HEK293 (cell line): ENCODE measurements at regions not wholly inside any gene's neighbourhood (a gene's known extent, or its start where the extent isn't known, plus 50 kb on each side); places are given as distances from the start of the nearest gene placed in this dataset.
A peak's percentile ranks its signal among the peaks of the same experiment; 100 is the strongest.

Source experiments
- CTCF ChIA-PET: fragments of 350-600 bp; formaldehyde crosslinking; extraction: SDS; loops from one replicate; lab custom pipeline; 2021; ENCODE audit warnings: antibody characterized with exemption; lab: Yijun Ruan, JAX
- POLR2A ChIA-PET: fragments of 300-600 bp; formaldehyde crosslinking; extraction: SDS; loops from one replicate; lab custom pipeline; 2020; ENCODE audit warnings: antibody characterized with exemption, inconsistent platforms; lab: Yijun Ruan, JAX
- H3K27ac ChIP-seq: fragments of 200-500 bp; sonication (Bioruptor generic); 2 replicates; pipeline ENCODE4 v1.5.1; 2014; ENCODE audit warnings: low read depth, low read length, control low read depth, inconsistent platforms; ENCODE audit errors: extremely low read depth
- H3K36me3 ChIP-seq, 2 experiments: fragments of 200-500 bp in 1 of 2; sonication (Bioruptor generic) in 1 of 2; 1 replicate in 1 of 2; 2 replicates in 1 of 2; pipeline ENCODE4 v1.5.1; 2014 to 2017; ENCODE audit warnings: inconsistent platforms in 2 of 2, low read length in 2 of 2; ENCODE audit not compliant: control insufficient read depth in 2 of 2, insufficient read depth in 1 of 2
- H3K4me1 ChIP-seq: fragments of 200-500 bp; sonication (Bioruptor generic); 2 replicates; pipeline ENCODE4 v1.5.1; 2014; ENCODE audit warnings: mild to moderate bottlenecking, low read length, inconsistent platforms; ENCODE audit not compliant: control insufficient read depth, insufficient read depth
- H3K4me3 ChIP-seq: 2 replicates; pipeline ENCODE4 v1.5.1; 2011; ENCODE audit warnings: low read depth, mild to moderate bottlenecking, control low read depth, low read length, moderate library complexity
- H3K9me3 ChIP-seq: fragments of 200-500 bp; sonication (Bioruptor generic); 2 replicates; pipeline ENCODE4 v1.5.1; 2014; ENCODE audit warnings: low read depth, low read length, inconsistent platforms; ENCODE audit not compliant: control insufficient read depth, insufficient read depth
- BCL11B ChIP-seq: fragments of 450-650 bp; formaldehyde crosslinking; IDR thresholded peaks from 2 replicates; pipeline ENCODE4 v1.5.1; 2016; ENCODE audit warnings: low read depth, missing biosample characterization, missing genetic modification characterization
- GFI1B ChIP-seq: fragments of 450-650 bp; formaldehyde crosslinking; IDR thresholded peaks from 2 replicates; pipeline ENCODE4 v1.5.1; 2016; ENCODE audit warnings: missing biosample characterization, missing genetic modification characterization
- MZF1 ChIP-seq: fragments of 450-650 bp; formaldehyde crosslinking; IDR thresholded peaks from 2 replicates; pipeline ENCODE4 v1.5.1; 2017; ENCODE audit warnings: missing biosample characterization, missing genetic modification characterization, borderline replicate concordance
- SP7 ChIP-seq: fragments of 450-650 bp; formaldehyde crosslinking; IDR thresholded peaks from 2 replicates; pipeline ENCODE4 v1.5.1; 2016; ENCODE audit warnings: missing biosample characterization, missing genetic modification characterization
- WT1 ChIP-seq: fragments of 450-650 bp; formaldehyde crosslinking; IDR thresholded peaks from 2 replicates; pipeline ENCODE4 v1.5.1; 2016; ENCODE audit warnings: missing biosample characterization, missing genetic modification characterization
- ZBTB17 ChIP-seq: fragments of 450-650 bp; formaldehyde crosslinking; IDR thresholded peaks from 2 replicates; pipeline ENCODE4 v1.5.1; 2016; ENCODE audit warnings: missing biosample characterization, missing genetic modification characterization
- ZEB2 ChIP-seq: fragments of 450-650 bp; formaldehyde crosslinking; IDR thresholded peaks from 2 replicates; pipeline ENCODE4 v1.5.1; 2016; ENCODE audit warnings: missing biosample characterization, missing genetic modification characterization
- ZFP3 ChIP-seq: fragments of 450-650 bp; formaldehyde crosslinking; IDR thresholded peaks from 2 replicates; pipeline ENCODE4 v1.5.1; 2016; ENCODE audit warnings: low read depth, missing biosample characterization, missing genetic modification characterization
- ZIC2 ChIP-seq: fragments of 450-650 bp; formaldehyde crosslinking; IDR thresholded peaks from 2 replicates; pipeline ENCODE4 v1.5.1; 2016; ENCODE audit warnings: missing biosample characterization, missing genetic modification characterization
- ZNF121 ChIP-seq: fragments of 450-650 bp; formaldehyde crosslinking; IDR thresholded peaks from 2 replicates; pipeline ENCODE4 v1.5.1; 2016; ENCODE audit warnings: missing biosample characterization, missing genetic modification characterization
- ZNF138 ChIP-seq: fragments of 450-650 bp; formaldehyde crosslinking; IDR thresholded peaks from 2 replicates; pipeline ENCODE4 v1.5.1; 2016; ENCODE audit warnings: missing biosample characterization, missing genetic modification characterization, borderline replicate concordance
- ZNF184 ChIP-seq: fragments of 450-650 bp; IDR thresholded peaks from 2 replicates; pipeline ENCODE4 v1.5.1; 2018; ENCODE audit warnings: missing biosample characterization, mild to moderate bottlenecking, missing genetic modification characterization
- ZNF510 ChIP-seq: fragments of 450-650 bp; formaldehyde crosslinking; IDR thresholded peaks from 2 replicates; pipeline ENCODE4 v1.5.1; 2018; ENCODE audit warnings: mild to moderate bottlenecking, missing genetic modification characterization, missing biosample characterization; ENCODE audit not compliant: insufficient replicate concordance
- ZNF561 ChIP-seq: fragments of 450-650 bp; IDR thresholded peaks from 2 replicates; pipeline ENCODE4 v1.5.1; 2018; ENCODE audit warnings: missing biosample characterization, missing genetic modification characterization, borderline replicate concordance
- ZNF600 ChIP-seq: fragments of 450-650 bp; formaldehyde crosslinking; IDR thresholded peaks from 2 replicates; pipeline ENCODE4 v1.5.1; 2016; ENCODE audit warnings: missing biosample characterization, missing genetic modification characterization
- ZNF610 ChIP-seq: fragments of 450-650 bp; formaldehyde crosslinking; IDR thresholded peaks from 2 replicates; pipeline ENCODE4 v1.5.1; 2016; ENCODE audit warnings: missing biosample characterization, missing genetic modification characterization, borderline replicate concordance
- ZNF670 ChIP-seq: fragments of 450-650 bp; formaldehyde crosslinking; IDR thresholded peaks from 2 replicates; pipeline ENCODE4 v1.5.1; 2016; ENCODE audit warnings: missing biosample characterization, missing genetic modification characterization, low read depth
- ZNF776 ChIP-seq: fragments of 450-650 bp; formaldehyde crosslinking; IDR thresholded peaks from 2 replicates; pipeline ENCODE4 v1.5.0; 2017; ENCODE audit warnings: missing biosample characterization, missing genetic modification characterization, borderline replicate concordance
- ZNF792 ChIP-seq: fragments of 450-650 bp; formaldehyde crosslinking; IDR thresholded peaks from 2 replicates; pipeline ENCODE4 v1.5.1; 2016; ENCODE audit warnings: missing biosample characterization, missing genetic modification characterization
- ZNF837 ChIP-seq: fragments of 450-650 bp; formaldehyde crosslinking; IDR thresholded peaks from 2 replicates; pipeline ENCODE4 v1.5.1; 2016; ENCODE audit warnings: missing biosample characterization, missing genetic modification characterization
- ZSCAN23 ChIP-seq: fragments of 450-650 bp; formaldehyde crosslinking; IDR thresholded peaks from 2 replicates; pipeline ENCODE4 v1.5.1; 2016; ENCODE audit warnings: missing biosample characterization, missing genetic modification characterization
- TF ChIP-seq, protein P1 (sequence below): fragments of 450-650 bp; IDR thresholded peaks from 2 replicates; pipeline ENCODE4 v1.5.1; 2018; ENCODE audit warnings: missing biosample characterization, mild to moderate bottlenecking, missing genetic modification characterization
- TF ChIP-seq, protein P2 (sequence below): fragments of 450-650 bp; formaldehyde crosslinking; IDR thresholded peaks from 2 replicates; pipeline ENCODE4 v1.5.1; 2016; ENCODE audit warnings: missing biosample characterization, missing genetic modification characterization
- TF ChIP-seq, protein P3 (sequence below): fragments of 450-650 bp; formaldehyde crosslinking; IDR thresholded peaks from 2 replicates; pipeline ENCODE4 v1.5.1; 2016; ENCODE audit warnings: missing biosample characterization, missing genetic modification characterization
- TF ChIP-seq, protein P4 (sequence below): fragments of 450-650 bp; formaldehyde crosslinking; IDR thresholded peaks from 2 replicates; pipeline ENCODE4 v1.5.1; 2017; ENCODE audit warnings: missing biosample characterization, missing genetic modification characterization

DNA sequence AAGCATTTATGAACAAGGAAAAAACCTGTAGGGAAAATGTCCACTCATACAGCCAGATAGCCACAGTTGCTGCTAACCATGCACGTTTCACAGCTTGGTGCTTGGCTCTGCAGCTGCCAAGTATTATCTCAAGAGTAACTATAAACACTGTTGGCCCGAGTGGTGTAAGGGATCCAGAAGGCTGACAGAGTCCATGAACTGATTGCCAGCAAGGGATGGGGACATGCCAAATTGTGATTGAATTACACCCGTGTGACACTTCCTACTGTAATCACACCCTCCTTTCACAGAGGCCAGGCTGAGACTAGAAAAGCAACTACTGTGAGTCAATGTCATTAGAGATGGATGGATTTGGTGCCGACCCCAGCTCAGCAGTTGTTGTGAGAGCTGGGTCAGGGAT lies 223.9 kb upstream of the ANKRD50 start (continued):
- no peak for TF ChIP-seq ZIC2
- no peak for TF ChIP-seq ZNF184 (tag by site-specific recombination)
- TF ChIP-seq ZNF561 = no peak
- TF ChIP-seq ZNF600 (tag by site-specific recombination) = no peak
- TF ChIP-seq GFI1B (tag by site-specific recombination) = no peak
- TF ChIP-seq, protein P1, sequence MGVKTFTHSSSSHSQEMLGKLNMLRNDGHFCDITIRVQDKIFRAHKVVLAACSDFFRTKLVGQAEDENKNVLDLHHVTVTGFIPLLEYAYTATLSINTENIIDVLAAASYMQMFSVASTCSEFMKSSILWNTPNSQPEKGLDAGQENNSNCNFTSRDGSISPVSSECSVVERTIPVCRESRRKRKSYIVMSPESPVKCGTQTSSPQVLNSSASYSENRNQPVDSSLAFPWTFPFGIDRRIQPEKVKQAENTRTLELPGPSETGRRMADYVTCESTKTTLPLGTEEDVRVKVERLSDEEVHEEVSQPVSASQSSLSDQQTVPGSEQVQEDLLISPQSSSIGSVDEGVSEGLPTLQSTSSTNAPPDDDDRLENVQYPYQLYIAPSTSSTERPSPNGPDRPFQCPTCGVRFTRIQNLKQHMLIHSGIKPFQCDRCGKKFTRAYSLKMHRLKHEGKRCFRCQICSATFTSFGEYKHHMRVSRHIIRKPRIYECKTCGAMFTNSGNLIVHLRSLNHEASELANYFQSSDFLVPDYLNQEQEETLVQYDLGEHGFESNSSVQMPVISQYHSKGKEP (tag by site-specific recombination) = peak; percentile 83
- TF ChIP-seq ZNF792 (tag by site-specific recombination) = no peak
- TF ChIP-seq, protein P2, sequence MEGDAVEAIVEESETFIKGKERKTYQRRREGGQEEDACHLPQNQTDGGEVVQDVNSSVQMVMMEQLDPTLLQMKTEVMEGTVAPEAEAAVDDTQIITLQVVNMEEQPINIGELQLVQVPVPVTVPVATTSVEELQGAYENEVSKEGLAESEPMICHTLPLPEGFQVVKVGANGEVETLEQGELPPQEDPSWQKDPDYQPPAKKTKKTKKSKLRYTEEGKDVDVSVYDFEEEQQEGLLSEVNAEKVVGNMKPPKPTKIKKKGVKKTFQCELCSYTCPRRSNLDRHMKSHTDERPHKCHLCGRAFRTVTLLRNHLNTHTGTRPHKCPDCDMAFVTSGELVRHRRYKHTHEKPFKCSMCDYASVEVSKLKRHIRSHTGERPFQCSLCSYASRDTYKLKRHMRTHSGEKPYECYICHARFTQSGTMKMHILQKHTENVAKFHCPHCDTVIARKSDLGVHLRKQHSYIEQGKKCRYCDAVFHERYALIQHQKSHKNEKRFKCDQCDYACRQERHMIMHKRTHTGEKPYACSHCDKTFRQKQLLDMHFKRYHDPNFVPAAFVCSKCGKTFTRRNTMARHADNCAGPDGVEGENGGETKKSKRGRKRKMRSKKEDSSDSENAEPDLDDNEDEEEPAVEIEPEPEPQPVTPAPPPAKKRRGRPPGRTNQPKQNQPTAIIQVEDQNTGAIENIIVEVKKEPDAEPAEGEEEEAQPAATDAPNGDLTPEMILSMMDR (tag by site-specific recombination) = no peak
- TF ChIP-seq MZF1 (tag by site-specific recombination) = peak; percentile 88; the same call in 1 of the 2 replicates
- TF ChIP-seq ZNF837 (tag by site-specific recombination) = no peak
- no peak for TF ChIP-seq ZNF670 (tag by site-specific recombination)
- TF ChIP-seq ZNF610 = no peak
- no peak for TF ChIP-seq ZNF138 (tag by site-specific recombination)
- TF ChIP-seq ZEB2 (tag by site-specific recombination) = 0 out of 2 replicates have a peak, but pooled peaks have one; percentile 20
- 0 out of 2 replicates have a peak, but pooled peaks have one; percentile 15 for TF ChIP-seq SP7
- TF ChIP-seq ZSCAN23 = no peak

DNA sequence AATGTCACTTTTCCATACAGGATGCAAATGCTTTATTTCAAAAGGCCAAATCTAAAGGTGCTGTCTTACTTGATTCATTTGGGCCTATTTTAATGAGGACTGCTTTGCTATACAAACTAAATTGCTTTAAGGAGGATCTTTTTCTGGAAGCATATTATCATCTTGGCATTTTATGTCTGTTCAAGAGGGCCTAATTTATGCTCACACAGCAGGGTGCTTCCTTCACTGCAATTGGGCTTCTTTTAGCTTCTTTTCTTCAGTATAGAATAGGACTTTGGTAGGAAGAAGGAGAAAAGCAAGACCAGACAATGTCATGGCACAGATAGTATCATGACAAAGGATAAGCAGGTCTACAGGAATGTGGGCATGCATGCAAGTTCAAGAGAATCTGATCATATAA lies 222.4 kb upstream of the ANKRD50 start:
- CTCF ChIA-PET = no interaction called here
- H3K27ac ChIP-seq = no peak overlapping the region
- POLR2A ChIA-PET = no interaction called here

DNA sequence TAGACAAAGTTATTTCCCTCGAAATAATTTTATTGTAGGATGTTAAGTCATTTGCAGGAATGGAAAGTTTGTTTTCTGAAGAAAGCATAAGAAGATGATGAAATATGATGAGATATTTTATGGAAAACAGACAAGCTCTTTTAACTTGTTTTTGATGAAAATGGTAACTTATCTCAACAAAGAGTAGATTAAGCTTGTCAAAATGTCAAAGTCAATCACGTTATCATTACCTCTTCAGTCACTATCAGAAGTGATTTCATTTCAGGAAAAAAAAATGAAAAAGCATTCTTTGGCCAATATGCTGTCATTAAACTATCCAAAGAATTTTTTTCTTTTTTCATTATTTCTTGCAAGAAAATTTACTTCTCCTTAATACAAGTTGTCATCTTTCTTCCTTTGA lies 221.0 kb upstream of the ANKRD50 start:
- no peak overlapping the region for H3K27ac ChIP-seq
- ChIA-PET POLR2A (no interaction called here), CTCF (no interaction called here)
- no peaks in the 10 kb centered on the region for H3K9me3 ChIP-seq
- H3K36me3 ChIP-seq = no peaks in the 10 kb centered on the region
- H3K4me1 ChIP-seq = no peaks in the 10 kb centered on the region; the same call in 1 of the 2 replicates
- H3K4me3 ChIP-seq = no peak overlapping the region
- no peak for TF ChIP-seq ZNF792 (tag by site-specific recombination)
- no peak for TF ChIP-seq BCL11B (tag by site-specific recombination)
- TF ChIP-seq ZNF776 (tag by site-specific recombination) = no peak
- no peak for TF ChIP-seq ZBTB17 (tag by site-specific recombination)
- TF ChIP-seq ZNF510 (tag by site-specific recombination) = no peak
- TF ChIP-seq ZFP3 (tag by site-specific recombination) = no peak
- TF ChIP-seq, protein P3, sequence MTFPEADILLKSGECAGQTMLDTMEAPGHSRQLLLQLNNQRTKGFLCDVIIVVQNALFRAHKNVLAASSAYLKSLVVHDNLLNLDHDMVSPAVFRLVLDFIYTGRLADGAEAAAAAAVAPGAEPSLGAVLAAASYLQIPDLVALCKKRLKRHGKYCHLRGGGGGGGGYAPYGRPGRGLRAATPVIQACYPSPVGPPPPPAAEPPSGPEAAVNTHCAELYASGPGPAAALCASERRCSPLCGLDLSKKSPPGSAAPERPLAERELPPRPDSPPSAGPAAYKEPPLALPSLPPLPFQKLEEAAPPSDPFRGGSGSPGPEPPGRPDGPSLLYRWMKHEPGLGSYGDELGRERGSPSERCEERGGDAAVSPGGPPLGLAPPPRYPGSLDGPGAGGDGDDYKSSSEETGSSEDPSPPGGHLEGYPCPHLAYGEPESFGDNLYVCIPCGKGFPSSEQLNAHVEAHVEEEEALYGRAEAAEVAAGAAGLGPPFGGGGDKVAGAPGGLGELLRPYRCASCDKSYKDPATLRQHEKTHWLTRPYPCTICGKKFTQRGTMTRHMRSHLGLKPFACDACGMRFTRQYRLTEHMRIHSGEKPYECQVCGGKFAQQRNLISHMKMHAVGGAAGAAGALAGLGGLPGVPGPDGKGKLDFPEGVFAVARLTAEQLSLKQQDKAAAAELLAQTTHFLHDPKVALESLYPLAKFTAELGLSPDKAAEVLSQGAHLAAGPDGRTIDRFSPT (tag by site-specific recombination) = no peak

More for the DNA sequence above, 222.4 kb upstream of the ANKRD50 start:
- H3K9me3 ChIP-seq = no peaks in the 10 kb centered on the region
- H3K36me3 ChIP-seq = no peaks in the 10 kb centered on the region
- TF ChIP-seq, protein P4, sequence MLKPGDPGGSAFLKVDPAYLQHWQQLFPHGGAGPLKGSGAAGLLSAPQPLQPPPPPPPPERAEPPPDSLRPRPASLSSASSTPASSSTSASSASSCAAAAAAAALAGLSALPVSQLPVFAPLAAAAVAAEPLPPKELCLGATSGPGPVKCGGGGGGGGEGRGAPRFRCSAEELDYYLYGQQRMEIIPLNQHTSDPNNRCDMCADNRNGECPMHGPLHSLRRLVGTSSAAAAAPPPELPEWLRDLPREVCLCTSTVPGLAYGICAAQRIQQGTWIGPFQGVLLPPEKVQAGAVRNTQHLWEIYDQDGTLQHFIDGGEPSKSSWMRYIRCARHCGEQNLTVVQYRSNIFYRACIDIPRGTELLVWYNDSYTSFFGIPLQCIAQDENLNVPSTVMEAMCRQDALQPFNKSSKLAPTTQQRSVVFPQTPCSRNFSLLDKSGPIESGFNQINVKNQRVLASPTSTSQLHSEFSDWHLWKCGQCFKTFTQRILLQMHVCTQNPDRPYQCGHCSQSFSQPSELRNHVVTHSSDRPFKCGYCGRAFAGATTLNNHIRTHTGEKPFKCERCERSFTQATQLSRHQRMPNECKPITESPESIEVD (tag by site-specific recombination) = peak; percentile 43; the same call in 1 of the 2 replicates
- TF ChIP-seq ZNF121 (tag by site-specific recombination) = no peak
- peak; percentile 43; the same call in 1 of the 2 replicates for TF ChIP-seq WT1 (tag by site-specific recombination)
- H3K4me1 ChIP-seq = no peaks in the 10 kb centered on the region; the same call in 1 of the 2 replicates
- no peak overlapping the region for H3K4me3 ChIP-seq
